Endothelial cell of umbilical vein (primary cell): ENCODE measurements at regions not wholly inside any gene's neighbourhood (a gene's known extent, or its start where the extent isn't known, plus 50 kb on each side); places are given as distances from the start of the nearest gene placed in this dataset.

Experiments
- POLR2A ChIP-seq: IDR thresholded peaks from 2 replicates; pipeline ENCODE4 v1.6.1; 2012; ENCODE audit warnings: low read depth, mild to moderate bottlenecking, control low read depth, low read length
- TF ChIP-seq, protein P1 (sequence below), 2 donors: IDR thresholded peaks; 1 replicate in 1 of 2; 2 replicates in 1 of 2; pipeline ENCODE4 v1.5.1; 2011; ENCODE audit warnings: low read length in 2 of 2, mild to moderate bottlenecking in 2 of 2, moderate library complexity in 2 of 2, control low read depth in 1 of 2, inconsistent platforms in 1 of 2, low read depth in 1 of 2; ENCODE audit not compliant: insufficient read depth in 1 of 2; ENCODE audit errors: extremely low read depth in 1 of 2

DNA sequence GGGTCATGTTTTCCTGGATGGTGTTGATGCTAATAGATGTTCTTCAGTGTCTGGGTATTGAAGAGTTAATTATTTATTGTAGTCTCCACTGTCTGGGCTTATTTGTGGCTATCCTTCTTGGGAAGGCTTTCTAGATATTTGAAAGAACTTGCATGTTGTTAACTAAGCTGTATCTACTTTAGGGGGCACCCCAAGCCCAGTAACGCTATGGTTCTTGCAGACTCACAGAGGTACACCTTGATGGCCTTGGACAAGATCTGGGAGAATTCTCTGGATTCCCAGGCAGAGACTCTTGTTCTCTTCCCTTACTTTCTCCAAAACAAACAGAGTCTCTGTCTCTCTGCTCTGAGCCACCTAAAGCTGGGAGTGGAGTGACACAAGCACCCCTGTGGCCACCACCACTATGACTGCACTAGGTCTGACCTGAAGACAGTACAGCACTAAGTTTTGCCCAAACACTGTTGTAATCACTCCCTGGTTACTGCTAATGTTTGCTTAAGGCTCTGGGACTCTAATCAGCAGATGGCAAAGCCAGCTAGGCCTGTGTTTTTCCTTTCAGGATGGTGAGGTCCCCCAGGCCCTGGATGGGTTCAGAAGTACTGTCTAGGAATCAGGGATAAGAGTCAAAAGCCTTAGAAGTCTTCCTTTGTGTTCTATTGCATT is 76.5 kb upstream of the C1orf21 start:
- no peak for TF ChIP-seq POLR2A
- TF ChIP-seq, protein P1, sequence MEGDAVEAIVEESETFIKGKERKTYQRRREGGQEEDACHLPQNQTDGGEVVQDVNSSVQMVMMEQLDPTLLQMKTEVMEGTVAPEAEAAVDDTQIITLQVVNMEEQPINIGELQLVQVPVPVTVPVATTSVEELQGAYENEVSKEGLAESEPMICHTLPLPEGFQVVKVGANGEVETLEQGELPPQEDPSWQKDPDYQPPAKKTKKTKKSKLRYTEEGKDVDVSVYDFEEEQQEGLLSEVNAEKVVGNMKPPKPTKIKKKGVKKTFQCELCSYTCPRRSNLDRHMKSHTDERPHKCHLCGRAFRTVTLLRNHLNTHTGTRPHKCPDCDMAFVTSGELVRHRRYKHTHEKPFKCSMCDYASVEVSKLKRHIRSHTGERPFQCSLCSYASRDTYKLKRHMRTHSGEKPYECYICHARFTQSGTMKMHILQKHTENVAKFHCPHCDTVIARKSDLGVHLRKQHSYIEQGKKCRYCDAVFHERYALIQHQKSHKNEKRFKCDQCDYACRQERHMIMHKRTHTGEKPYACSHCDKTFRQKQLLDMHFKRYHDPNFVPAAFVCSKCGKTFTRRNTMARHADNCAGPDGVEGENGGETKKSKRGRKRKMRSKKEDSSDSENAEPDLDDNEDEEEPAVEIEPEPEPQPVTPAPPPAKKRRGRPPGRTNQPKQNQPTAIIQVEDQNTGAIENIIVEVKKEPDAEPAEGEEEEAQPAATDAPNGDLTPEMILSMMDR (IDR thresholded peaks at IDR 0.05; ENCODE audit: extremely low read depth in 1 of 2, insufficient read depth in 1 of 2, low read depth in 1 of 2, low read length in 2 of 2): no peak
